MM.1S (cell line): ENCODE measurements at regions not wholly inside any gene's neighbourhood (a gene's known extent, or its start where the extent isn't known, plus 50 kb on each side); places are given as distances from the start of the nearest gene placed in this dataset.

Source experiments
- DNase-seq: peaks from one replicate; pipeline ENCODE4 v3.0.0-alpha.2; 2015
- H2AFZ ChIP-seq: fragments of 300-600 bp; sonication (generic); 2 replicates; pipeline ENCODE4 v1.6.0; 2016; ENCODE audit warnings: antibody characterized with exemption, low read length
- H3F3A ChIP-seq: fragments of 300-600 bp; sonication (generic); 2 replicates; pipeline ENCODE4 v1.6.1; 2016; ENCODE audit warnings: mild to moderate bottlenecking, antibody characterized with exemption, low read length, moderate library complexity, mixed read lengths; ENCODE audit not compliant: insufficient read depth
- H3K27ac ChIP-seq: fragments of 300-600 bp; sonication (generic); 2 replicates; pipeline ENCODE4 v1.5.1; 2016; ENCODE audit warnings: mild to moderate bottlenecking, low read length
- H3K27me3 ChIP-seq: fragments of 300-600 bp; sonication (generic); replicated peaks from 2 replicates; pipeline ENCODE4 v1.6.0; 2016; ENCODE audit warnings: low read length; ENCODE audit not compliant: insufficient read depth
- H3K36me3 ChIP-seq: fragments of 300-600 bp; sonication (generic); replicated peaks from 2 replicates; pipeline ENCODE4 v1.6.1; 2016; ENCODE audit warnings: mild to moderate bottlenecking, low read length, mixed read lengths; ENCODE audit not compliant: insufficient read depth
- H3K4me1 ChIP-seq: fragments of 300-600 bp; sonication (generic); 2 replicates; pipeline ENCODE4 v1.6.1; 2016; ENCODE audit warnings: low read length, mixed read lengths
- H3K4me2 ChIP-seq: fragments of 300-600 bp; sonication (generic); 2 replicates; pipeline ENCODE4 v1.6.0; 2016; ENCODE audit warnings: low read depth, low read length
- H3K4me3 ChIP-seq: fragments of 300-600 bp; sonication (generic); 2 replicates; pipeline ENCODE4 v1.5.1; 2016; ENCODE audit warnings: low read length, mixed read lengths
- H3K79me2 ChIP-seq: fragments of 300-600 bp; sonication (generic); 2 replicates; pipeline ENCODE4 v1.6.1; 2016; ENCODE audit warnings: mixed run types, low read length, mixed read lengths
- H3K9ac ChIP-seq: fragments of 300-600 bp; sonication (generic); 2 replicates; pipeline ENCODE4 v1.6.1; 2016; ENCODE audit warnings: low read length, mixed read lengths
- H3K9me2 ChIP-seq: fragments of 300-600 bp; sonication (generic); replicated peaks from 2 replicates; pipeline ENCODE4 v1.6.1; 2016; ENCODE audit warnings: mild to moderate bottlenecking, low read length, mixed read lengths; ENCODE audit not compliant: insufficient read depth
- H3K9me3 ChIP-seq: fragments of 300-600 bp; sonication (generic); replicated peaks from 2 replicates; pipeline ENCODE4 v1.6.1; 2016; ENCODE audit warnings: mild to moderate bottlenecking, low read length, mixed read lengths; ENCODE audit not compliant: insufficient read depth
- H4K20me1 ChIP-seq: fragments of 300-600 bp; sonication (generic); 2 replicates; pipeline ENCODE4 v1.6.1; 2016; ENCODE audit warnings: mild to moderate bottlenecking, low read length, moderate library complexity, mixed read lengths; ENCODE audit not compliant: insufficient read depth
- CTCF ChIP-seq: fragments of 300-600 bp; sonication (generic); IDR thresholded peaks from 2 replicates; pipeline ENCODE4 v1.5.1; 2016; ENCODE audit warnings: antibody characterized with exemption, low read length, mixed read lengths
- EZH2 ChIP-seq: fragments of 300-600 bp; sonication (generic); optimal IDR thresholded peaks from 2 replicates; pipeline ENCODE3; 2017; ENCODE audit warnings: low read depth, mild to moderate bottlenecking, antibody characterized with exemption, low read length, mixed read lengths
- EZH2phosphoT487 ChIP-seq: fragments of 300-600 bp; sonication (generic); IDR thresholded peaks from 2 replicates; pipeline ENCODE4 v1.6.1; 2018; ENCODE audit warnings: antibody characterized with exemption, low read length

- TF ChIP-seq EZH2phosphoT487 = no peak
- TF ChIP-seq CTCF = no peak
- no peak for TF ChIP-seq EZH2
- no peak overlapping the region for H3K4me3 ChIP-seq
- no peak for DNase-seq
Measured at GRCh38 chr1:229894532-229894931, 172.5 kb upstream of the GALNT2 start.

GRCh38 chr1:229895605-229896004 is 171.4 kb upstream of the GALNT2 start:
- DNase-seq = no peak
- H3K9me3 ChIP-seq = no peaks in the 10 kb centered on the region
- H4K20me1 ChIP-seq = no peaks in the 10 kb centered on the region
- H3K4me1 ChIP-seq = no peaks in the 10 kb centered on the region
- H3K9me2 ChIP-seq = no peaks in the 10 kb centered on the region
- no peak overlapping the region for H3K4me3 ChIP-seq
- H2AFZ ChIP-seq = no peak overlapping the region
- no peak for TF ChIP-seq EZH2
- H3K4me2 ChIP-seq = no peak overlapping the region
- H3K36me3 ChIP-seq = no peaks in the 10 kb centered on the region
- H3K27ac ChIP-seq = no peak overlapping the region
- no peaks in the 10 kb centered on the region for H3F3A ChIP-seq
- H3K27me3 ChIP-seq = no peaks in the 10 kb centered on the region
- no peak overlapping the region for H3K9ac ChIP-seq
- no peaks in the 10 kb centered on the region for H3K79me2 ChIP-seq

More at GRCh38 chr1:229894532-229894931, 172.5 kb upstream of the GALNT2 start:
- no peaks in the 10 kb centered on the region for H3K27me3 ChIP-seq
- H3K36me3 ChIP-seq = no peaks in the 10 kb centered on the region
- no peak overlapping the region for H2AFZ ChIP-seq
- no peak overlapping the region for H3K27ac ChIP-seq
- H3K4me2 ChIP-seq = no peak overlapping the region
- H3K4me1 ChIP-seq = no peaks in the 10 kb centered on the region
- no peaks in the 10 kb centered on the region for H3K9me2 ChIP-seq
- no peaks in the 10 kb centered on the region for H3F3A ChIP-seq
- H3K79me2 ChIP-seq = no peaks in the 10 kb centered on the region
- H4K20me1 ChIP-seq = no peaks in the 10 kb centered on the region
- no peak overlapping the region for H3K9ac ChIP-seq
- no peaks in the 10 kb centered on the region for H3K9me3 ChIP-seq

GRCh38 chr1:229896306-229896705 is 170.7 kb upstream of the GALNT2 start:
- TF ChIP-seq EZH2phosphoT487 (no peak), EZH2 (no peak), CTCF (no peak)
- H3K9me3 ChIP-seq = no peaks in the 10 kb centered on the region
- DNase-seq = no peak
- no peak overlapping the region for H3K27ac ChIP-seq
- H2AFZ ChIP-seq = no peak overlapping the region
- no peaks in the 10 kb centered on the region for H3K27me3 ChIP-seq
- H3K36me3 ChIP-seq = no peaks in the 10 kb centered on the region
- H3K9me2 ChIP-seq = no peaks in the 10 kb centered on the region
- H3F3A ChIP-seq = no peaks in the 10 kb centered on the region
- H3K79me2 ChIP-seq = no peaks in the 10 kb centered on the region
- no peaks in the 10 kb centered on the region for H3K4me1 ChIP-seq
- H3K4me2 ChIP-seq = no peak overlapping the region
- H3K9ac ChIP-seq = no peak overlapping the region
- no peak overlapping the region for H3K4me3 ChIP-seq
- H4K20me1 ChIP-seq = no peaks in the 10 kb centered on the region

GRCh38 chr1:229896861-229897260 is 170.2 kb upstream of the GALNT2 start:
- no peaks in the 10 kb centered on the region for H3F3A ChIP-seq
- no peaks in the 10 kb centered on the region for H4K20me1 ChIP-seq
- TF ChIP-seq EZH2 = no peak
- no peak for TF ChIP-seq CTCF
- no peaks in the 10 kb centered on the region for H3K36me3 ChIP-seq
- H3K79me2 ChIP-seq = no peaks in the 10 kb centered on the region
- H3K4me2 ChIP-seq = no peak overlapping the region
- no peak overlapping the region for H2AFZ ChIP-seq
- no peak for DNase-seq
- H3K4me3 ChIP-seq = no peak overlapping the region
- H3K9me2 ChIP-seq = no peaks in the 10 kb centered on the region
- no peak overlapping the region for H3K27ac ChIP-seq
- no peaks in the 10 kb centered on the region for H3K27me3 ChIP-seq
- H3K4me1 ChIP-seq = no peaks in the 10 kb centered on the region
- H3K9me3 ChIP-seq = no peaks in the 10 kb centered on the region
- H3K9ac ChIP-seq = no peak overlapping the region
